Breast epithelium (tissue), 4 donors: ENCODE measurements at regions not wholly inside any gene's neighbourhood (a gene's known extent, or its start where the extent isn't known, plus 50 kb on each side); places are given as distances from the start of the nearest gene placed in this dataset.

ENCODE experiments used
- DNase-seq, 2 donors: peaks; one replicate each; pipeline ENCODE4 v3.0.0-alpha.2; 2019; ENCODE audit warnings: low spot score in 2 of 2
- H3K27ac ChIP-seq, 2 donors: fragments of 200-600 bp; sonication (generic) in 1 of 2; one replicate each; pipeline ENCODE4 v1.5.1; 2016 to 2019; ENCODE audit warnings: mild to moderate bottlenecking in 1 of 2
- H3K27me3 ChIP-seq, 2 donors: fragments of 200-600 bp; sonication (generic) in 1 of 2; one replicate each; pipeline versions ENCODE4 v1.5.1 to v1.6.0; 2017 to 2019; ENCODE audit warnings: control low read depth in 1 of 2, mild to moderate bottlenecking in 1 of 2
- H3K36me3 ChIP-seq: fragments of 200-600 bp; one replicate; pipeline ENCODE4 v1.5.1; 2019
- H3K4me1 ChIP-seq, 2 donors: fragments of 200-600 bp; sonication (generic); one replicate each; pipeline ENCODE4 v1.5.1; 2016 to 2019; ENCODE audit warnings: control low read depth in 1 of 2
- H3K4me3 ChIP-seq, 3 donors: fragments of 200-600 bp; sonication (generic); 1 replicate in 2 of 3; 2 replicates in 1 of 3; pipeline ENCODE4 v1.5.1; 2016 to 2019; ENCODE audit warnings: mild to moderate bottlenecking in 3 of 3, moderate library complexity in 2 of 3
- H3K9me3 ChIP-seq, 2 donors: fragments of 200-600 bp; sonication (generic) in 1 of 2; one replicate each; pipeline ENCODE4 v1.5.1; 2016 to 2019; ENCODE audit warnings: control low read depth in 1 of 2
- POLR2A ChIP-seq: fragments of 450-650 bp; IDR thresholded peaks from one replicate; pipeline ENCODE4 v1.6.1; 2016; ENCODE audit warnings: antibody characterized with exemption, mild to moderate bottlenecking, moderate library complexity
- POLR2AphosphoS5 ChIP-seq, 3 donors: sonication (generic); formaldehyde crosslinking; IDR thresholded peaks; one replicate each; pipeline ENCODE4 v1.6.1; 2017; ENCODE audit warnings: antibody characterized with exemption in 3 of 3
- intact Hi-C: fragments of 100-400 bp; cut with DNase I; formaldehyde crosslinking; loops from one replicate; pipeline ENCODE4 v1.15.1; 2023; ENCODE audit warnings: low total_unique reads
- TF ChIP-seq, protein P1 (sequence below), 3 donors: fragments of 450-650 bp; IDR thresholded peaks; one replicate each; pipeline ENCODE4 v1.5.1; 2016 to 2017; ENCODE audit warnings: antibody characterized with exemption in 3 of 3, mild to moderate bottlenecking in 3 of 3, moderate library complexity in 3 of 3

DNA sequence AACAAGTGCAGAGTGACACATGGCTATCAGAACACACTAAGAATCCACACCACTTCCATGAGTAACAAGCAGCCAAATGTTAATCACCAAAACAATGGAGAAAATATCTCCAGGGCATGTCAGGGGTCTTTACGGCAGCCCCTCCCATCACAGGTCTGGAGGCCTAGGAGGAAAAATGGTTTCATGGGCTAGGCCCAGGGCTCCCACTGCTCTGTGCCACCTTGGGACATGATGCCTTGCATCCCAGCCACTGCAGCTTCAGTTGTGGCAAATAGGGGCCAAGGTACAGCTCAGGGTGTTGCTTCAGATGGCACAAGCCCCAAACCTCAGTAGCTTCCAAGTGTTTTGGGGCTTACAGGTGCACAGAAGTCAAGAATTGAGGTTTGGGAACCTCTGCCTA, 66.6 kb downstream of the NEURL3 start:
- no peaks in the 10 kb centered on the region for H3K36me3 ChIP-seq
- H3K27ac ChIP-seq, result no peak overlapping the region
- intact Hi-C loops, result no loop called here
- no peak for TF ChIP-seq POLR2AphosphoS5 (IDR thresholded peaks at IDR 0.05)
- TF ChIP-seq, protein P1, sequence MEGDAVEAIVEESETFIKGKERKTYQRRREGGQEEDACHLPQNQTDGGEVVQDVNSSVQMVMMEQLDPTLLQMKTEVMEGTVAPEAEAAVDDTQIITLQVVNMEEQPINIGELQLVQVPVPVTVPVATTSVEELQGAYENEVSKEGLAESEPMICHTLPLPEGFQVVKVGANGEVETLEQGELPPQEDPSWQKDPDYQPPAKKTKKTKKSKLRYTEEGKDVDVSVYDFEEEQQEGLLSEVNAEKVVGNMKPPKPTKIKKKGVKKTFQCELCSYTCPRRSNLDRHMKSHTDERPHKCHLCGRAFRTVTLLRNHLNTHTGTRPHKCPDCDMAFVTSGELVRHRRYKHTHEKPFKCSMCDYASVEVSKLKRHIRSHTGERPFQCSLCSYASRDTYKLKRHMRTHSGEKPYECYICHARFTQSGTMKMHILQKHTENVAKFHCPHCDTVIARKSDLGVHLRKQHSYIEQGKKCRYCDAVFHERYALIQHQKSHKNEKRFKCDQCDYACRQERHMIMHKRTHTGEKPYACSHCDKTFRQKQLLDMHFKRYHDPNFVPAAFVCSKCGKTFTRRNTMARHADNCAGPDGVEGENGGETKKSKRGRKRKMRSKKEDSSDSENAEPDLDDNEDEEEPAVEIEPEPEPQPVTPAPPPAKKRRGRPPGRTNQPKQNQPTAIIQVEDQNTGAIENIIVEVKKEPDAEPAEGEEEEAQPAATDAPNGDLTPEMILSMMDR (IDR thresholded peaks at IDR 0.05), result no peak
- no peak for TF ChIP-seq POLR2A
- no peaks in the 10 kb centered on the region for H3K9me3 ChIP-seq
- no peak overlapping the region for H3K4me3 ChIP-seq
- no peaks in the 10 kb centered on the region for H3K27me3 ChIP-seq
- no peaks in the 10 kb centered on the region for H3K4me1 ChIP-seq
- no peak for DNase-seq

- no peaks in the 10 kb centered on the region for H3K27me3 ChIP-seq
- DNase-seq, result no peak
- TF ChIP-seq POLR2A, result no peak
- TF ChIP-seq, protein P1 (IDR thresholded peaks at IDR 0.05), result no peak
- no peak for TF ChIP-seq POLR2AphosphoS5 (IDR thresholded peaks at IDR 0.05)
- no peaks in the 10 kb centered on the region for H3K9me3 ChIP-seq
- H3K4me3 ChIP-seq, result no peak overlapping the region
- H3K27ac ChIP-seq, result no peak overlapping the region
- no peaks in the 10 kb centered on the region for H3K36me3 ChIP-seq
- intact Hi-C loops, result no loop called here
- H3K4me1 ChIP-seq, result no peaks in the 10 kb centered on the region
These were observed 67.6 kb downstream of the NEURL3 start for GRCh38 chr2:96437512-96437911.

DNA sequence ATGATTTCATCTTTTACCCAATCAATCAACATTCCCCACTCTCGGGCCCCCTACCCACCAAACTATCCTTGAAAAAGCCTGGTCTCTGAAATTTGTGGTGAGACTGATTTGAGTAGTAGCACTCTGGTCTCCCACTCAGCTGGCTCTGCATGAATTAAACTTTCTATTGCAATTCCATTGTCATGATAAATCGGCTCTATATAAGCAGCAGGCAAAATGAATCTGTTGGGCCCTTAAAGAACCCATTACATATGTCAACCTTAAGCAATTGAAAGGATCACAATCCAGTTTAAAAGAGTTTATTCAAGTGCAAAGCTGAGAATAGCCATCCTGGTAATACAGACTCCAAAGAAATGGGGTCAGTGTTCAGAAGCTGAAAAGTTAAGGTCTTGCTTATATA, 68.2 kb downstream of the NEURL3 start:
- no peak overlapping the region for H3K4me3 ChIP-seq
- TF ChIP-seq, protein P1 (IDR thresholded peaks at IDR 0.05), result no peak
- no peak for TF ChIP-seq POLR2AphosphoS5 (IDR thresholded peaks at IDR 0.05)
- no peak for TF ChIP-seq POLR2A

DNA sequence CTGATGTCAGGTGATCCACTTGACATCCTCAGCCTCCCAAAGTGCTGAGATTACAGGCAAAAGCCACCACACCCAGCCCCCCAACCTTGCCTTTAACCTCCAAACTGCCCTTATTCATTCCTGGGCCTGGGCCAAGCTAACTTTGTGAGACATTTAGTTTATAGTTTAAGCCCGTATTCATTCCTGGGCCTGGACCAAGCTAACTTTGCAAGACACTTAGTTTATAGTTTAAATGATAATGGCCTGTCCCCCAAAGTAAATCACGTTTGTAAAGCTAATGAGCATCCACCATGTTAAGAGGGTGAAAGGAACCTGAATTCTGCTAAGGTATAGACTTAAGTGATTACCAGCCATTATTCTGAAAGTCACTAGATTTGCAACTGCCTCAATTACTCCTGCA, 68.7 kb downstream of the NEURL3 start:
- H3K27ac ChIP-seq, result no peak overlapping the region
- no peak for TF ChIP-seq POLR2A
- TF ChIP-seq POLR2AphosphoS5 (IDR thresholded peaks at IDR 0.05), result no peak
- TF ChIP-seq, protein P1 (IDR thresholded peaks at IDR 0.05), result no peak
- intact Hi-C loops, result no loop called here
- no peak for DNase-seq
- no peaks in the 10 kb centered on the region for H3K27me3 ChIP-seq
- no peaks in the 10 kb centered on the region for H3K36me3 ChIP-seq
- no peak overlapping the region for H3K4me3 ChIP-seq
- no peaks in the 10 kb centered on the region for H3K9me3 ChIP-seq
- H3K4me1 ChIP-seq, result no peaks in the 10 kb centered on the region

More for the DNA sequence above, 68.2 kb downstream of the NEURL3 start:
- H3K9me3 ChIP-seq, result no peaks in the 10 kb centered on the region
- no peak overlapping the region for H3K27ac ChIP-seq
- H3K4me1 ChIP-seq, result no peaks in the 10 kb centered on the region
- H3K36me3 ChIP-seq, result no peaks in the 10 kb centered on the region
- intact Hi-C loops, result no loop called here
- DNase-seq, result no peak
- H3K27me3 ChIP-seq, result no peaks in the 10 kb centered on the region

- Histone ChIP-seq H3K27ac (no peak overlapping the region), H3K36me3 (no peaks in the 10 kb centered on the region), H3K4me1 (no peaks in the 10 kb centered on the region), H3K4me3 (no peak overlapping the region), H3K27me3 (no peaks in the 10 kb centered on the region), H3K9me3 (peaks cover 0 to 6% of the 10 kb centered on the region in 2 donors)
- intact Hi-C loops, result no loop called here
- TF ChIP-seq, protein P1 (IDR thresholded peaks at IDR 0.05), result no peak
- no peak for TF ChIP-seq POLR2A
- no peak for DNase-seq
These were observed 73.8 kb downstream of the NEURL3 start for GRCh38 chr2:96431319-96431718.
